ENCODE measurements at regions not wholly inside any gene's neighbourhood (a gene's known extent, or its start where the extent isn't known, plus 50 kb on each side); places are given as distances from the start of the nearest gene placed in this dataset.
A peak's percentile ranks its signal among the peaks of the same experiment; 100 is the strongest.

- no peak overlapping the region for H3K4me3 ChIP-seq (ENCODE audit: insufficient read depth, low read depth, low read length)
- H3K36me3 ChIP-seq (replicated peaks; ENCODE audit: control insufficient read depth, insufficient read depth, low read length), result no peaks in the 10 kb centered on the region
- no peaks in the 10 kb centered on the region for H3K27me3 ChIP-seq (ENCODE audit: control insufficient read depth, insufficient read depth, low read length)
Observed at GRCh38 chr1:232290570-232290969, 339.4 kb downstream of the SIPA1L2 start.

GRCh38 chr1:232287676-232288569 lies 342.0 kb downstream of the SIPA1L2 start:
- no peak for DNase-seq
- H3K27me3 ChIP-seq (ENCODE audit: control insufficient read depth, insufficient read depth, low read length), result no peaks in the 10 kb centered on the region
- H3K4me3 ChIP-seq (ENCODE audit: insufficient read depth, low read depth, low read length), result no peak overlapping the region
- no peaks in the 10 kb centered on the region for H3K36me3 ChIP-seq (replicated peaks; ENCODE audit: control insufficient read depth, insufficient read depth, low read length)

More at GRCh38 chr1:232290570-232290969, 339.4 kb downstream of the SIPA1L2 start:
- no peak for DNase-seq

- H3K27me3 ChIP-seq (ENCODE audit: control insufficient read depth, insufficient read depth, low read length), result no peaks in the 10 kb centered on the region
- no peaks in the 10 kb centered on the region for H3K36me3 ChIP-seq (replicated peaks; ENCODE audit: control insufficient read depth, insufficient read depth, low read length)
- H3K4me3 ChIP-seq (ENCODE audit: insufficient read depth, low read depth, low read length), result no peak overlapping the region
- DNase-seq, result no peak
Observed at GRCh38 chr1:232285138-232285537, 344.8 kb downstream of the SIPA1L2 start.

- DNase-seq, result no peak
- Histone ChIP-seq H3K4me3 (ENCODE audit: insufficient read depth, low read depth, low read length) (no peak overlapping the region), H3K27me3 (ENCODE audit: control insufficient read depth, insufficient read depth, low read length) (no peaks in the 10 kb centered on the region), H3K36me3 (replicated peaks; ENCODE audit: control insufficient read depth, insufficient read depth, low read length) (no peaks in the 10 kb centered on the region)
Observed at GRCh38 chr1:232283864-232284263, 346.1 kb downstream of the SIPA1L2 start.

- no peaks in the 10 kb centered on the region for H3K36me3 ChIP-seq (replicated peaks; ENCODE audit: control insufficient read depth, insufficient read depth, low read length)
- no peak overlapping the region for H3K4me3 ChIP-seq (ENCODE audit: insufficient read depth, low read depth, low read length)
- no peaks in the 10 kb centered on the region for H3K27me3 ChIP-seq (ENCODE audit: control insufficient read depth, insufficient read depth, low read length)
- DNase-seq, result no peak
Observed at GRCh38 chr1:232282498-232282897, 347.4 kb downstream of the SIPA1L2 start.

GRCh38 chr1:232280910-232281309 lies 349.0 kb downstream of the SIPA1L2 start:
- Histone ChIP-seq H3K36me3 (replicated peaks; ENCODE audit: control insufficient read depth, insufficient read depth, low read length) (no peaks in the 10 kb centered on the region), H3K4me3 (ENCODE audit: insufficient read depth, low read depth, low read length) (no peak overlapping the region), H3K27me3 (ENCODE audit: control insufficient read depth, insufficient read depth, low read length) (no peaks in the 10 kb centered on the region)
- DNase-seq, result peak; percentile 42

GRCh38 chr1:232279909-232280400 lies 350.0 kb downstream of the SIPA1L2 start:
- Histone ChIP-seq H3K36me3 (replicated peaks; ENCODE audit: control insufficient read depth, insufficient read depth, low read length) (no peaks in the 10 kb centered on the region), H3K4me3 (ENCODE audit: insufficient read depth, low read depth, low read length) (no peak overlapping the region), H3K27me3 (ENCODE audit: control insufficient read depth, insufficient read depth, low read length) (no peaks in the 10 kb centered on the region)
- no peak for DNase-seq

GRCh38 chr1:232278925-232279324 lies 351.0 kb downstream of the SIPA1L2 start:
- Histone ChIP-seq H3K4me3 (ENCODE audit: insufficient read depth, low read depth, low read length) (no peak overlapping the region), H3K36me3 (replicated peaks; ENCODE audit: control insufficient read depth, insufficient read depth, low read length) (no peaks in the 10 kb centered on the region), H3K27me3 (ENCODE audit: control insufficient read depth, insufficient read depth, low read length) (no peaks in the 10 kb centered on the region)
- DNase-seq, result no peak

- no peaks in the 10 kb centered on the region for H3K27me3 ChIP-seq (ENCODE audit: control insufficient read depth, insufficient read depth, low read length)
- H3K4me3 ChIP-seq (ENCODE audit: insufficient read depth, low read depth, low read length), result no peak overlapping the region
- no peak for DNase-seq
- no peaks in the 10 kb centered on the region for H3K36me3 ChIP-seq (replicated peaks; ENCODE audit: control insufficient read depth, insufficient read depth, low read length)
Observed at GRCh38 chr1:232276651-232277050, 353.3 kb downstream of the SIPA1L2 start.

GRCh38 chr1:232274999-232275710 lies 354.8 kb downstream of the SIPA1L2 start:
- no peak overlapping the region for H3K4me3 ChIP-seq (ENCODE audit: insufficient read depth, low read depth, low read length)
- H3K27me3 ChIP-seq (ENCODE audit: control insufficient read depth, insufficient read depth, low read length), result no peaks in the 10 kb centered on the region
- DNase-seq, result no peak
- no peaks in the 10 kb centered on the region for H3K36me3 ChIP-seq (replicated peaks; ENCODE audit: control insufficient read depth, insufficient read depth, low read length)

- Histone ChIP-seq H3K36me3 (replicated peaks; ENCODE audit: control insufficient read depth, insufficient read depth, low read length) (no peaks in the 10 kb centered on the region), H3K4me3 (ENCODE audit: insufficient read depth, low read depth, low read length) (no peak overlapping the region), H3K27me3 (ENCODE audit: control insufficient read depth, insufficient read depth, low read length) (no peaks in the 10 kb centered on the region)
- no peak for DNase-seq
Observed at GRCh38 chr1:232274236-232274855, 355.6 kb downstream of the SIPA1L2 start.

GRCh38 chr1:232273011-232273410 lies 356.9 kb downstream of the SIPA1L2 start:
- H3K27me3 ChIP-seq (ENCODE audit: control insufficient read depth, insufficient read depth, low read length), result no peaks in the 10 kb centered on the region
- no peak for DNase-seq
- H3K4me3 ChIP-seq (ENCODE audit: insufficient read depth, low read depth, low read length), result no peak overlapping the region
- H3K36me3 ChIP-seq (replicated peaks; ENCODE audit: control insufficient read depth, insufficient read depth, low read length), result no peaks in the 10 kb centered on the region

- no peaks in the 10 kb centered on the region; the same call in 1 of the 2 replicates for H3K27me3 ChIP-seq (ENCODE audit: control insufficient read depth, insufficient read depth, low read length)
- H3K36me3 ChIP-seq (replicated peaks; ENCODE audit: control insufficient read depth, insufficient read depth, low read length), result no peaks in the 10 kb centered on the region
- peak; percentile 37 for DNase-seq
- H3K4me3 ChIP-seq (ENCODE audit: insufficient read depth, low read depth, low read length), result no peak overlapping the region
Observed at GRCh38 chr1:232271991-232272589, 357.8 kb downstream of the SIPA1L2 start.

- H3K27me3 ChIP-seq (ENCODE audit: control insufficient read depth, insufficient read depth, low read length), result no peaks in the 10 kb centered on the region; the same call in 1 of the 2 replicates
- no peak for DNase-seq
Observed at GRCh38 chr1:232271299-232271698, 358.6 kb downstream of the SIPA1L2 start.

More at GRCh38 chr1:232271299-232271698, 358.6 kb downstream of the SIPA1L2 start:
- H3K4me3 ChIP-seq (ENCODE audit: insufficient read depth, low read depth, low read length), result no peak overlapping the region
- no peaks in the 10 kb centered on the region for H3K36me3 ChIP-seq (replicated peaks; ENCODE audit: control insufficient read depth, insufficient read depth, low read length)

All from H7 (cell line).